ENCODE measurements at regions not wholly inside any gene's neighbourhood (a gene's known extent, or its start where the extent isn't known, plus 50 kb on each side); places are given as distances from the start of the nearest gene placed in this dataset.

- H3K9me3 Mint-ChIP-seq, result no peaks in the 10 kb centered on the region
- H3K4me3 Mint-ChIP-seq, result no peak overlapping the region
- ATAC-seq, result no peak
- peaks cover 18% of the 10 kb centered on the region for H3K4me1 Mint-ChIP-seq
- H3K27ac Mint-ChIP-seq, result no peak overlapping the region
- no peak for DNase-seq (ENCODE audit: low spot score in 2 of 2)
- H3K36me3 Mint-ChIP-seq, result no peaks in the 10 kb centered on the region
These were observed 103.2 kb upstream of the CASZ1 start for GRCh38 chr1:10899490-10900250.

- Mint-ChIP-seq H3K36me3 (no peaks in the 10 kb centered on the region), H3K4me3 (no peak overlapping the region), H3K9me3 (no peaks in the 10 kb centered on the region), H3K27ac (no peak overlapping the region), H3K4me1 (peaks cover 23% of the 10 kb centered on the region)
- no peak for DNase-seq (ENCODE audit: low spot score in 2 of 2)
- ATAC-seq, result no peak
These were observed 103.8 kb upstream of the CASZ1 start for GRCh38 chr1:10900251-10900651.

GRCh38 chr1:10900691-10901090 is 104.2 kb upstream of the CASZ1 start:
- Mint-ChIP-seq H3K27ac (no peak overlapping the region), H3K9me3 (no peaks in the 10 kb centered on the region), H3K4me1 (peaks cover 24% of the 10 kb centered on the region), H3K4me3 (no peak overlapping the region), H3K36me3 (no peaks in the 10 kb centered on the region)
- no peak for DNase-seq (ENCODE audit: low spot score in 2 of 2)
- no peak for ATAC-seq

- H3K36me3 Mint-ChIP-seq, result no peaks in the 10 kb centered on the region
- H3K9me3 Mint-ChIP-seq, result no peaks in the 10 kb centered on the region
- no peak for DNase-seq (ENCODE audit: low spot score in 2 of 2)
- H3K4me3 Mint-ChIP-seq, result no peak overlapping the region
- H3K4me1 Mint-ChIP-seq, result peaks cover 24% of the 10 kb centered on the region
- no peak overlapping the region for H3K27ac Mint-ChIP-seq
- ATAC-seq, result no peak
These were observed 104.8 kb upstream of the CASZ1 start for GRCh38 chr1:10901091-10901890.

GRCh38 chr1:10901891-10902805 is 105.7 kb upstream of the CASZ1 start:
- Mint-ChIP-seq H3K27ac (no peak overlapping the region), H3K4me1 (peaks cover 24% of the 10 kb centered on the region), H3K9me3 (no peaks in the 10 kb centered on the region), H3K4me3 (no peak overlapping the region), H3K36me3 (no peaks in the 10 kb centered on the region)
- ATAC-seq (no peak), DNase-seq (ENCODE audit: low spot score in 2 of 2) (no peak)

- Mint-ChIP-seq H3K27ac (peak overlapping the region; percentile 89), H3K36me3 (no peaks in the 10 kb centered on the region), H3K4me3 (no peak overlapping the region), H3K4me1 (peaks cover 24% of the 10 kb centered on the region), H3K9me3 (no peaks in the 10 kb centered on the region)
- no peak for DNase-seq (ENCODE audit: low spot score in 2 of 2)
- no peak for ATAC-seq
These were observed 107.0 kb upstream of the CASZ1 start for GRCh38 chr1:10903421-10903820.

GRCh38 chr1:10903821-10904220 is 107.4 kb upstream of the CASZ1 start:
- H3K9me3 Mint-ChIP-seq, result no peaks in the 10 kb centered on the region
- H3K27ac Mint-ChIP-seq, result peak overlapping the region; percentile 89
- H3K4me3 Mint-ChIP-seq, result no peak overlapping the region
- DNase-seq (ENCODE audit: low spot score in 2 of 2) (no peak), ATAC-seq (peak; percentile 70)
- no peaks in the 10 kb centered on the region for H3K36me3 Mint-ChIP-seq
- peaks cover 24% of the 10 kb centered on the region for H3K4me1 Mint-ChIP-seq

- Mint-ChIP-seq H3K27ac (peak overlapping the region; percentile 89), H3K9me3 (no peaks in the 10 kb centered on the region), H3K36me3 (no peaks in the 10 kb centered on the region), H3K4me3 (peak overlapping the region; percentile 52), H3K4me1 (peaks cover 24% of the 10 kb centered on the region)
- ATAC-seq (peak; percentile 46), DNase-seq (ENCODE audit: low spot score in 2 of 2) (no peak)
These were observed 107.8 kb upstream of the TARDBP start for GRCh38 chr1:10904396-10905358.

- ATAC-seq, result no peak
- Mint-ChIP-seq H3K4me1 (peaks cover 19% of the 10 kb centered on the region), H3K27ac (no peak overlapping the region), H3K4me3 (no peak overlapping the region), H3K36me3 (no peaks in the 10 kb centered on the region), H3K9me3 (no peaks in the 10 kb centered on the region)
- no peak for DNase-seq (ENCODE audit: low spot score in 2 of 2)
These were observed 106.4 kb upstream of the TARDBP start for GRCh38 chr1:10905841-10906655.

GRCh38 chr1:10906866-10907519 is 105.5 kb upstream of the TARDBP start:
- no peaks in the 10 kb centered on the region for H3K9me3 Mint-ChIP-seq
- no peaks in the 10 kb centered on the region for H3K36me3 Mint-ChIP-seq
- no peak for DNase-seq (ENCODE audit: low spot score in 2 of 2)
- peaks cover 18% of the 10 kb centered on the region for H3K4me1 Mint-ChIP-seq
- no peak overlapping the region for H3K27ac Mint-ChIP-seq
- H3K4me3 Mint-ChIP-seq, result no peak overlapping the region
- no peak for ATAC-seq

- Mint-ChIP-seq H3K9me3 (no peaks in the 10 kb centered on the region), H3K27ac (no peak overlapping the region), H3K4me1 (peaks cover 18% of the 10 kb centered on the region), H3K4me3 (no peak overlapping the region), H3K36me3 (no peaks in the 10 kb centered on the region)
- DNase-seq (ENCODE audit: low spot score in 2 of 2) (no peak), ATAC-seq (no peak)
These were observed 104.2 kb upstream of the TARDBP start for GRCh38 chr1:10908266-10908665.

- Mint-ChIP-seq H3K27ac (no peak overlapping the region), H3K36me3 (no peaks in the 10 kb centered on the region), H3K4me3 (no peak overlapping the region), H3K9me3 (no peaks in the 10 kb centered on the region), H3K4me1 (peaks cover 3% of the 10 kb centered on the region)
- ATAC-seq (peak; percentile 82), DNase-seq (ENCODE audit: low spot score in 2 of 2) (peak; percentile 70 to 86)
These were observed 102.5 kb upstream of the TARDBP start for GRCh38 chr1:10909697-10910680.

Data from stimulated activated effector memory CD8-positive, alpha-beta T cell treated with anti-CD3 and anti-CD28 coated beads, Interleukin-12 subunit alpha, Interleukin-12 subunit beta, amount 100 ng/mL, for 72 hours (primary cell).